GM21447 (cell line): ENCODE measurements at regions not wholly inside any gene's neighbourhood (a gene's known extent, or its start where the extent isn't known, plus 50 kb on each side); places are given as distances from the start of the nearest gene placed in this dataset.

Experiments
- ATAC-seq: cut with Tn5 transposase; IDR thresholded peaks from one replicate; pipeline ENCODE4 v1.9.1; 2021; ENCODE audit not compliant: unreplicated experiment

DNA sequence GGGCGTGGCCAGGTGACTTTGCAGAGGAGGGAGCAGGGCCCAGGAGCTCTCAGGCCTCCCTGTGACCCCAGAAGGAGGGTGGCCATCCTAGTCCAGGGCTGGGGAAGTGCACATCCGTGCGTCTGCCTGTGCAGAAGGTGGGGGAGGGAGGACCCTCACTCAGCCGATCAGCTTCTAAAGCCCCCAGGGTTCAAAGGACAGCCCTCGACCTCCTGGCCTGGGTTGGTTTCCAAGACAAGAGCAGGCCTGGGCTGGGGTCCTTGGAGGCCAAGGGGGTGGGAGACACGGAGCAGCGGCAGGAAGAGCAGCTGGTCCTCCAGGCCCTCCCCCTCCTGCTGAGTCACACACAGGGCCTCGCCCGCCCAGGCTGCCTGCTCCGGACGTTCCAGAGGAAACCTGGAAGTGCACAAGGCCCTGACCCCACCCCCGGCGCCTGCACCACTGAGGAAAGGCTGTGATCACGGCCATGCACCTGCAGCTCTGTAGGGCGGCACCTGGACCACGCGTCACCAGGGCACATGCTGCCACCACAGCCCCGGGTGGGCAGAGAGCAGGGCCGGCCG is 67.1 kb upstream of the ZNF469 start:
- ATAC-seq = no peak

DNA sequence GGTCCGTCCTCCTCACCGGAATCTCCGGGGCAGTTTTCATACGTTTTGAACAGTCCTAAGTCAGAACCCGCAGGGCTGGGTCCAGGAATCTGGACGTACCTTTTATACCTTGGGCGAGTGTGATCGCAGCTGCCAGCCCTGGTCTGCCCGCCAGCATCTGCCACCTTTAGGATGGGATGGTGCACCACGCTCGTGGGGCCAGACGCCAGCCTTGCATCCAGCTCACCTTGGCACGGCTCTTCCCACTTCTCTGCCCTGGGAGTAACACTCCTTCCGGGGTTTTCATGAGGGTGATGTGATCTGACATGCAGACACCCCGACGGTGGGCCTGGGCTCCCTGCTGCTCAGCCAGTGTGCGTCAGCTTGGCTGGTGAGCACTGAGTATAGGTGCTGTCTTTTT is 66.6 kb upstream of the ZNF469 start:
- ATAC-seq = no peak

DNA sequence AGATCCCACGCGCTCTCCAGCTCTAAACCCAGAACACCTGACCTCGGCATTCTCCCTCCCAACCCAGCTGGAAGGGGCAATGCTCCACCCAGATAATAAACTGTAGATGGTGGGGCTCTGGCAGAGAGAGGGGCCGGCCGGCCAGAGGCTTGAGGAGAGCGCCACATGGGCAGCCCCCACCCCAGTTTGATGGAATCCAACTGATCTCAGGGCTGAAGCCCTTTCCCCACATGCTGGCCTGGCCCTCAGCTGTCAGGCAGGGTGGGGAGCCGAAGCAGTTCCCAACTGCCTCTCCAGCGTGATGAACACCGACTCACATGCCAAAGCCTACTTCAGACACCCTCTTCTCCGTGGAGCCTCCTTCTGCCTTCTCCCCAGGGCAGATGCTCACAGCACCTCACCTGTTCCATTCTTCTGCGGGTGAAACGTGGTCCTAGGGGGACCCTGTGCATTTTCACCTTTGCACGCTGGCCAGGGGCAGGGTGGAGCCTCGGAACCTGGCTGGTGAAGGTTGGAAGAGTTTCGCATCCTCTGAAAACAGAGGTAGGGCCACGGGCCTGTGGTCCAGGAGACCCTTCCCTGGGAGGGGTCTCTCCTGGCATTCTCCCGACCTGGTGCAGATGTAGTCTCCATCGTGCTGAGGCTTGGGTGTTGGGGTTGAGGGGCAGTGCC is 65.7 kb upstream of the ZNF469 start:
- ATAC-seq = no peak

DNA sequence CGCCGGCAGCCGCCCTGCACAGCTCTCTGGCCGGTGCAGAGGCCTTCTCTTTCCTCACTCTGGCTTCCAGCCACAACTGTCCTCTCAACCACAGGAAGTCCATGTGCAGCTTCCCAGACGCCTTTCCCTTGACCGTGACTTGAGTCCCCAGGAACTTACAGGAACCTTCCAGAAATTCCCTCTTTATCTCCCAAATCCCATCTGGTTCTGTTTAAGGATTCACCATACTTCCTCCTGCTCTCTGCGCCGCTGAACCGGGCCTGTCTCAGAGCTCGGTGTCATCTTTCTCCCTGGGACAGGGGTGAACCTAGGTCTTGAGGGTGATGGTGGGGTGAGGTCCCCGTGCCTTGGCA is 65.2 kb upstream of the ZNF469 start:
- ATAC-seq = no peak

DNA sequence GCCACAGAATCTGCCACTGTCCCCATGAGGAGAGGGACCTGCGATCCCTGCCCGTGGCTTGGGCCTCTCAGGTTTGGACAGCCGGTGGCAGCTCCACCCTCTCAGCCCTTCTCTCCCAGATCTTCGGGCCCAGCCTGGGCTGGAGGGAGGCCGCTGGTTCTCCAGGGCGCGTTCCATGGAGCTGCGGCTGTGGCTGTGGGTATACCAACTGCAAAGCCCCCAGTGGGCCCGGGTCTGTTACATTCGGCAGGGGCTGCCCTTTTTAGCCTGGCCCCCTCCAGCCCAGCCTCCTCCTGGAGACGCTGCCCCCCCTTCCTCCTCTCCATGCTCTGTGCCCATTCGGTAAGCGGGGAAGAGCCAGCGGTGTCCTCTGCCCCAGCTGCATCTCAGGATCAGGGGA is 64.7 kb upstream of the ZNF469 start:
- no peak for ATAC-seq

DNA sequence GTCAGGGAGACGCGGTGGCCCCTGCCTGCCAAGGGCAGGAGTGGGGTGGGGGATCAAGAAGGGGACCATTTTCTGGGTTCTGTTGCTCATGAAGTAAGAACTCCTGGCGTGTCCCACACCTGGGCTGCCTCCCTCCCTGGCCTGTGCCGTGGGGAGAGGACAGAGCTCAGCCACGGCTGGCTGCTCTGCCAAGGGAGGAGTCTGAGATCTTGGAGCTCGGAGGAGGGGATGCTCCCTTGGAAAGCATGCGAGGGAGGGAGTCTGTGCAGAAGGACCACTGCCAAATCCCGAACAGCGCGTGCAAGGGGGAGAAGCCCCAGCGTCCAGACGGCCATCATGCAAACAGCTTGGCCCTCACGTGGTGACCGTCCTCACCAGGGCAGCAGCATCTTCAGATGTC is 64.2 kb upstream of the ZNF469 start:
- no peak for ATAC-seq

DNA sequence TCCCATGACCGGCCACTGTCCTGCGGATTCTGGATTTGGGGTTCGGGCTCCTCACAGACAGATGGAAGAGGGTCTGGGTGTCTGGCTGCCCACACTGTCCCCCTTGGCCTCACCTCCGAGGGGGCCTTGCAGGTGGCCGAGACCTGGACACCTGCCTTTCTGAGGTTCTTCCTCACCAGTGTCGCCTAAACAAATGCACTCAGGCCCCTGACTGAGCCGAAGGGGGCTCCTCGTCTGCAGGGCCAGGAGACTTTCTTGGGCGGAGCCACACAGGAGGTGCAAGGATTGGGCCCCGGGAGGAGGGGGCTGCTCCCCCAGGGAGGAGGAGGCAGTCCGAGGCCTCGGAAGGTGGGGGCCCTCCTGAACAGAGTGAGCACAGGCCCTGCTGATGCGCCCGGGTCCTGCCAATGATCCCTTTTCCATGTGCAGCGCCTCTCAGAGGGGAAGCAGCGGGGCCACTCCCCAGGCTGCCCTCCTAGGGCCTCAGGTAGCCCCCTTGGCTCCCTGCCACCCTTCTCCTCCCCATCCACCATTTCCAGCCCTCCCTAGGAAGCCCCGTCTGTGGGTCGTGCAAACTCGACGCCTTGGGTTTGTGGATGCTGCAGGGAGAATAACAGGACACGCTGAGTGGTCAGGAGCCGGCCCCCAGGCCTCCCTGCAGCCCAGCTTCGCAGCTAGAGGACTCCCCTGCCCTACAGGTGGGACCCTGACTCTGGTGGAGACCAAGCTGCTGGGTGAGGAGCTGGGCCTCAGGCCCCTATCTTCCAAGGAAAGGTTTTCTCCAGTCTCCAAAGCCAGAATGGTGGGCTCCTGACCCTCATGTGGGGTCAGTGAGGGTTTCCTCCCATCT is 63.4 kb upstream of the ZNF469 start:
- ATAC-seq = no peak

DNA sequence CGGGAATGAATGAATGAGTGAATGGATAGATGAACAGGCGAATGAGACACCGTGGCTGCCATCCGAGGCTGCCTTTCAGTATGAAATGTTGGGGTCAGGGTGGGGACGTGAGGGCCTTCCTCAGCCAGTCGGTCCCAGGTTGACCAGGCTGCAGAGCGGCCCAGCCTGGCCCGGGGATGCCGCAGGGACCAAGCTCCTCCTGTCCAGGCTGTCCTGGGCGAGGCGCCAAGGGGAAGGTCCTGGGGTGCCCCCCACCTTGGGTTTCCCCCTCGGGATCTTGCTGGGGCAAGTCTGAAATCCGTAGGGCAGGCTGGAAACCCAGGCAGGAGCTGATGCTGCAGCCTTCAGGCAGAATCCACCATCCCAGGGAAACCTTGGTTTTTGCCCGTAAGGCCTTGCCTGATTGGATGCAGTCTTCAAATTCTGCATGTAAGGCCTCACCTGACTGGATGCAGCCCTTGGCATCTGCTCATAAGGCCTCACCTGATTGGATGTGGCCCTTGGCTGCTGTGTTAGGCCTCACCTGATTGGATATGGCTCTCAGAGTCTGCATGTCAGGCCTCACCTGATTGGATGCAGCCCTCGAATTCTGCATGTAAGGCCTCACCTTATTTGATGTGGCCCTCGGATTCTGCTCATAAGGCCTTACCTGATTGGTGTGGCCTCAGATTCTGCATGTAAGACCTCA is 61.7 kb upstream of the ZNF469 start:
- ATAC-seq = no peak

DNA sequence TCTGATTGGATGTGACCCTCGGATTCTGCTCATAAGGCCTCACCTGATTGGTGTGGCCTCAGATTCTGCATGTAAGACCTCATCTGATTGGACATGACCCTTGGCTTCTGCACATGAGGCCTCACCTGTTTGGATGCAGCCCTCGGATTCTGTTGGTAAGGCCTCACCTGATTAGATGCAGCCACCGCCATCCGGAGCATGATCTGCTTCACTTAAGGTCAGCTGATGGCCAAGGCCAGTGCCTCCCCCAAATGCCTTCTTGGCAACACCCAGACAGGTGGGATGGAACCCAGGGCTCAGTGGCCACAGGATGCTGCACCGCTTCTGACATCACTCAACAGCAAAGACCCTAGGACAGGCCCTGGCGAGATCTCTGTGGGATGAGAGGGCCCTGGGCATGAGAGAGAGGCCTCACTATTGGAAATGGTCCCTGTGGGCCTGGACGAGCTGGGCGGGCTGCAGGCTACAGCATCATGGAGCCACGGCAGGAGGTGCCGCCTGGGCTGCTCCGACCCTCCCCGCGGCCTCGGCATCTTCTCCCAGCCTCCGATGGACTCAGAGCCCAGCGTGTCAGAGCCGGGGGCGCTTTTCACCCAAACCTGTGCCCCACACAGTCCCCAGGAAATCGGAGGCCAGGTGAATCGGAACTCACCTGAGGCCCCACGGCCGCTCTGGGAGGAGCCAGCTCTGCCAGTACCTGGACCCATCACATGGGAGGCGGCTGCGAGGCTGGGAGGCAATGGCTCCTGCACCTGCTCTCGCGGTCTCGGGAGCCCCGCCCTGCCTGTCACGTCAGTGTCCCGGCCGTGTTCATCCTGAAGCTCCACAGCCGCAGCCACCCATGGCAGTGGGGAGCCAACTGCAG is 60.9 kb upstream of the ZNF469 start:
- ATAC-seq = no peak

DNA sequence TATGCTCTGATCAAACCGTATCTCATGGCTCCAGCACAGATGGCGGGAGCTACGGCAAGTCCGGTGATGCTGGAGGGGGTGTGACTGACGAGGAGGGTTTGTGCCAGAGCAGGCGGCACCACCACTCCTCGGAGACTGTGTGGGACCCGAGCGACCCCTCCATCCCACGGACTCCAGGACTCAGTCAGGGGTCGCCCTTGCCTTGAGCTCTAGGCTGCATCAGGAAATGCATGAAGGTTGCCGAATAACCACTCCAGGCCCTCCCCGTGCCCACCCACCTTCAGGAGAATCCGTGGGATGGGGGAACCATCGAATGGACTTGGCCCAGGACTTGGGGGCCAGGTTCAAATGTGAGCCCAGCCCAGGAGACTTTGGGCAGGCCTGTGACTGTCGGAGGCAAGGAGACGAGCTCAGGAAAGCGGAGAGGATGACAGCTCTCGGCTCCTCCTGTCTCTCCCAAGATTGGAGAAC is 60.2 kb upstream of the ZNF469 start:
- ATAC-seq = no peak

DNA sequence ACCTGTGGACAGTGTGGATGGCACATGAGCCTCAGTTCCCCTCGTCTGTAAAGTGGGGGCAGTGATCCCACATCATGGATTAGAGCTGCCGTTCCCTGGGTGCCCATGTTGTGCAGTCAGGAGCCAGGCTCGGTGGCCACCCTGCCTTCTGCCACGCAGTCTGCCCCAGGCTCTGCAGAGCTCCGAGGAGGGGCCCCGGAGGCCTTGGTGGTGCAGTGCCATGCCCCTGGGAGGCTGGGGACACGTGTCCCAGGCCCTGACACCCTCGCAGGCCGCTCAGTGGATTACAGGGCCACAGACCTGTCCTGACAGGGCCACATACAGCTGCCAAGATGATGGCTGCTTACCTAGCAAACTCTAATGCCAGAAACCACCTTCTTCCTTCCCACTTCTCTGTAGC is 59.7 kb upstream of the ZNF469 start:
- no peak for ATAC-seq

DNA sequence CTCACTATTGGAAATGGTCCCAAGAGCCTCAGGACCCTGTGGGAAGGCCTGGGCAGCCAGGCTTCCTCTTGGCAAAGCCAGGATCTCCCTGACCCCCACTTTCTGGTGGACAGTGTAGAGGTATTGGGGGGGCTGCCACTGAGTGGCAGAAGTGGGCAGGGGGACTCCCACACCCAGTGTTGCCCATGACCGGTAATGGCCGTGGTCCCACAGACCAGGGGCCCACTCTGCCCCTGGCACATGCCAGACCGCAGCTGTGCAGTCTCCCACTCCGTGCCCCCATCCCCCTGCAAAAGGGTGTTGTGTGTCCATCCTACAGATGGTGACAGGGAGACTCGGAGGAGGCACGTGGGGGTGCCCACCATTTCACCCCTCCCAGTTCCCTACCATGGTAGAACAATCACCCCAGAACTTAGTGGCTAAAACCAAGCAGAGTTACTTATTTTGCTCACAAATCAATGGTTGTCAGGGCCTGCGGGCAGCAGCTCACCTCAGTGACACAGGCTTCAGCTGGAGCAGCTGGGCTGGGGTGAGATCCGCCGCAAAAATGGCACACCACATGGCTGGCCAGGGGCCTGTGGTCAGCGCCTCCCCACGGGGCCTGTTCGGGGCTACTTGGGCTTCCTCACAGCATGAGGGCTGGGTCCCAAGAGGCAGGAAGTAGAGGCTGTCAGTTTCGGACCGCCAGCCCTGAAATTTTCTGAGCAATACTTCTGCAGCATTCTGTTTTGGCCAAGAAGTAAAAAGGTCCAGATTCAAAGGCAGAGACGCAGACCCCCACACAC is 59.0 kb upstream of the ZNF469 start:
- no peak for ATAC-seq

DNA sequence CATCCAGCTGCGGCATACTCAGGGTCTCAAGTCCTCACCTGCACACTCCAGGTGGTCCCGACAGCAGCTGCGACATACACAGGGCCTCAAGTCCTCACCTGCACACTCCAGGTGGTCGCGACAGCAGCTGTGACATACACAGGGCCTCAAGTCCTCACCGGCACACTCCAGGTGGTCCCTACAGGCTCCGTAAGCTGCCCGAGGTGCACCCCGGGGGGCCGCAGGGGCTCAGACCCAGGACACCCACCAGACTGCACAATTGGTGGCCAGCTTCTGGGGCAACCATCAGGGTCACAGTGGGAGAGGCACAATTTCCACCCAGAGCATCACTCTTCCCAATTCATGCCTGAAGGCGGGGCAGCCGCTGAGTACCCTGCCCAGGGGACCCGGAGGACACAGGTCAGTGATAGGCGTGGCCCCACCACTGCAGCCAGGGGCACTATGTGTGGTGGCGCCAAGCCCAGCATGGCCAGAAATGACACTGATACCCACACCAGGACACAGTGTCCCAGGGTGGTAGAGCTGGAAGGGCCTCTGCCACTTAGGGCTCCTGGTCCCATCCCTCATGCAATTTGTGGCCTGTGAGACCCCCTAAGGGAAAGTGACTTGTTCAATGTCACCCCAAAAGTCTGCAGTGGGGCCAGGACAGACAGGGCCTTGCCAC is 57.5 kb upstream of the ZNF469 start:
- ATAC-seq = no peak

DNA sequence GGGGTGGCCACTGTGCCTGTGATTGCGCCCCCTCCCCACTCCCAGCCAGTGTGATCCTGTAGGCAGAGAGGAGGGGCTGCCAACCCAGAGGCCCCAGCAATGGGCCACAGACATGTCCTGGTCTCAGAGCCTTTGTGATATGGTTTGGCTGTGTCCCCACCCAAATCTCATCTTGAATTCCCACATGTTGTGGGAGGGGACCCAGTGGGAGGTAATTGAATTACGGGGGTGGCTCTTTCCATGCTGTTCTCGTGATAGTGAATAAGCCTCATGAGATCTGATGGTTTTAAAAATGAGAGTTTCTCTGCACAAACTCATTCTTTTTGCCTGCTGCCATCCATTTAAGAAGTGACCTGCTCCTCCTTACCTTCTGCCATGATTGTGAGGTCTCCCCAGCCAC is 56.8 kb upstream of the ZNF469 start:
- ATAC-seq = no peak

DNA sequence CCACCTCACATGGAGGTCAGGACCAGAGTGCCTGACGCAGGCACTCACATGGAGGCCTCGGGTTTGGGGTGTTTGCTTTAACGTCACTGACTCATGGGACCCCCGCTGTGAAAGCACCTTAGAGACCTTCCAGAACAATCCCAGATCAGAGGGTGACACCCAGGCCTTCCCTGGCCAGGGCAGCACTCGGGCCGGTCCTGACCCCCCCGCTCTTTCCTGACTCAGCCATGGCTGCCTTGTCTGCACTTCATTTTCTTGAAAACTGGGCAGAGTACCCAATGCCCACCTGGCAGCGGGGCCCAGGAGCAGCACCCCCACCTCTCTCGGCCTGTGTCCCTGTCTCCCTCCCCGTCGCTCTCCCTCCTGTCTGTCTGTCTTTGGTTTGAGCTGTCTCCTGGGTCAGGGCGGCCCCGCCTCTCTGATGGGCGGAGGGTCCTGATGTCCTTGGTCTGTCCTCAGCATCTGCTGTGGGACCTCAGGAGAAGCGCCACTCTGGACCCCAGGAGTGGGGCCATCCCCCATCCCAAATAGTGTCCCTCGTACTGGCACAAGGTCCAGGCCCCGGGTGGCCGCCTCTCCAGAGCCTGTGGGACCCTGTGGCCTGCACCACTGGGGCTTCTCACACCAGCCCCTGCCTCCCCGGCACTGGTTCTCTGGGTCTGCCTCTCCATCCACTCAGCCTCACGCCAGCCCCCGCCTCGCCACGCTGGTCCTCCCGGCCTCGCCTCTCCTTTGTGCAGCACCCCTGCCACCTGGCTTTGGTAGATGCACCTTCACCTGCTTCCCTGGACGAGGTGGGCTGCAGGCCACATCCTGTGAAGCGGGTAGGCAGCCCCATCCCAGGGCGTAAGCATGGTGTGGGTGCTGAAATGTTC is 55.9 kb upstream of the ZNF469 start:
- ATAC-seq = no peak

DNA sequence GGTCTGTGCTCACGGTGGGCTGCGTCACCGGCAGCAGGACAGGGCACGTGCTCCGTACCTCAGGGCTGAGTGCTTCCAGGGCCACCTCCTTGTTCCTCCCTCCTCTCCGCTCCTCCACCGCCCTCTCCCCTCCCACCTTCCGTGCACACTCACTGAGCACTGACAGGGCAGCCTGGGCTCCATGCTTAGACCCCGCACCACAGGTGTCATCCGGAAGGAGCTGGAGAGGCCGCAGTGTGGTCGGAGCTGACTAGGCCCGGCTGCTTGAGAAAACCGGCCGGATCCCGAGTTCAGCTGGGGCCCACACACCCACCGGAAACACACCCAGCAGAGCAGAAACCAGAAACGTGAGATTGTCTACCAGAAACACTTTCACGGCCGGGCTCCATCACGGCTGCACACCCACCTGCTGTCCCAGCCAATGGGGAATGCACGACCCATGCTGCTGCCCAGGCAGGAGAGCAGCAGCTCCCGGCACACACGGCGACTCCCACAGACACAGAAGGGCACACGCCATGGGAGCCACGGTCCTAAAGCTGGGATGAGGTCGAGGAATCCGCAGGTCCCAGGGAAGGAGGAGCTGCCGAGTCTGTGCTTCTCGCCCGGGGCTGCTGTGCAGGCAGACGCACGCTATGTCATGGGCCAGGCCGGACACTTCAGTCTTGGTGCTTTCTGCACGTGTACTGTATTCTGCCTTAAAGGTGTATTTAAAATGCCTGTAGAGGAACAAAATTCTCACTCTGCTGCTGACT is 55.0 kb upstream of the ZNF469 start:
- ATAC-seq = no peak

DNA sequence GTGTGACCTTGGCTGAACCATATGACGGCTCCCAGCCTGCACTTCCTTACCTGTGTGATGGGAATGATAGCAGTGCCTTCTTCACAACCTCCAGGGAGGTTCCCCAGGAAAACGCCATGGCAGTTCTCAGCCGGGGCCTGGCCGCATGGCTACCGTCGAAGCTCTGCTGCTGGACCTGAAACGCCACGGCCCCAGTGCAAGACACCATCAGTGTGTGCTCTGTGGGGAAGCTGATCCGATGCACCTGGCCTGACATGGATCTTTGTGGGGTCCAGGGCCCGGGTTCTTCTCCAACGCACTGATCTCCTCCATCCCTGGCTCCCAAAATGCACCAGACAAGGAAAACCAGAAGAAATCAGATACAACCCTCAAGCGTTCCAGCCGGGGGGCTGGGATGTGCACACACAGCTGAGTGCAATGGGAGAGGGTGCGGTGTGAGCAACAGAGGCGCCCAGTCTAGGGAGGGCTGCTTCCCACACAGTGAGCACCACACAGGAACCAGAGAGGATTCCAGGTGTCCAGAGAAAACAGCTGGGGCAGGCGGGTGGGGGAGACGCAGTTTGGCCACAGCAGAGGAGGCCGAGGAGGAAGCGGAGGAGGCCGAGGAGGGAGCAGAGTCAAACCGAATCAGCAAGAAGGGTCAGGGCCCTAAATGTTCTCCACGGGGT is 54.3 kb upstream of the ZNF469 start:
- ATAC-seq = no peak
